Inferior parietal cortex (tissue), 1 donor: ENCODE measurements at regions not wholly inside any gene's neighbourhood (a gene's known extent, or its start where the extent isn't known, plus 50 kb on each side); places are given as distances from the start of the nearest gene placed in this dataset.

Experiments
- DNase-seq: peaks from one replicate; pipeline ENCODE4 v3.0.0-alpha.2; 2016; ENCODE audit errors: extremely low spot score

GRCh38 chr4:111712093-111712677, 433.1 kb upstream of the FAM241A start:
- no peak for DNase-seq

GRCh38 chr4:111713276-111713675, 432.0 kb upstream of the FAM241A start:
- DNase-seq: no peak

- no peak for DNase-seq
These were observed 427.3 kb upstream of the FAM241A start for GRCh38 chr4:111717921-111718320.

- DNase-seq: no peak
These were observed 426.3 kb upstream of the FAM241A start for GRCh38 chr4:111718763-111719559.

GRCh38 chr4:111720866-111721265, 424.4 kb upstream of the FAM241A start:
- no peak for DNase-seq

- no peak for DNase-seq
These were observed 423.0 kb upstream of the FAM241A start for GRCh38 chr4:111722213-111722720.

- DNase-seq: no peak
These were observed 408.7 kb upstream of the FAM241A start for GRCh38 chr4:111736516-111736915.

DNA sequence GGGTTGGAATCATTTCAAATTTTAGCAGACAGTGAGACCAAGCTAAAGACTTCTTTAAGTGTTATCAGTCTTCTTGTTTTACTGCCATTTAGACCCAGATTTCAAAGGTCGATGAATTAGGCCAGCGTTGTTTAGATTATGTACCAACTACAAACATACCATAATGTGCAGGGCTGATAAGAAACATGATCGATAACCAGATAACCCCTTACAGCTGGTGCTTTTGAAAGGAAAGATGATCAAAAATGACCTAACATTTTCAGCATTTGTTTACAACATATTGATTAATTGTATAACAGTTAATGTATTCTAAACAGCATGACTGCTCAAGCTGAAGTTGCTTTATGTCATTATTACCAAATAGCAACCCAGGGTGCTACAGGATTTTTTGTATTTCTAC, 400.4 kb upstream of the FAM241A start:
- no peak for DNase-seq

DNA sequence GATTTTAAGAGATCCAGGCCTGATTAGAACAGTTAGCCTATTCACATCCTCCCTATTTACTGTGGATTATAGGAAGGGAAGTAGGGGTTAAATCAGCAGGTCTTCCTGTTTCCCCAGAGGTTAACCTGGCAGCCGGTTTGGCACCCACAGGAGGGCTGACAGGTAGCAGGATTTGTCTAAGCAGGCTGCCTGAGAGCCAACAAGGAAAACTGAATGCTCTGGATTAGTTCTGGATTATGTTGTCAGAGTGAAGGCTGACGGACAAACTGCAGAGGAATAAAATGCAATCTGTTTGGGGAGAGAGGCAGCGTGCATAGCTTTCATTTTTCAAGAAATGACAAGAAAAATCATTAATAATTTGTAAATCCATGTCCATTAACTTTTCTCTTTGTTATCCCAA, 397.1 kb upstream of the FAM241A start:
- no peak for DNase-seq

GRCh38 chr4:111754003-111754402, 391.3 kb upstream of the FAM241A start:
- DNase-seq: no peak

GRCh38 chr4:111755571-111755970, 389.7 kb upstream of the FAM241A start:
- DNase-seq: no peak

DNA sequence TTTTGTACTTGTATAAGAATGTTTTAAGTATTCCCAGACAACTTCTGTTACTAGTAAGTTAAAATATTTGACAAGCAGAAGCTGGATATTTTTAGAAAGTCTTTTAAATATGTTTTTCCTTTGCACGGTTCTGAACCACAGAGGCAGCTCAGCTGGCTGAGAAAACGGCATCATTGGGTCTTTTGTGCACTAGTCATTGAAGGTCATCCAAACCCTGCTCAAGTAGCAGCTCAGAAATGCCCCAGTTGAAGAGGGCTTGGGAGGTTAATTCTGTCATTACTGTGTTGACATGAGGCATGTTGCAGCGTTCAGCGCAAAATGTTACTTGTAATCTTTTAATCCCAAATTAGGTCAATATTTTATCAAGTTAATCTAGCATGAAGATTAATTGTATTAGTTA, 383.7 kb upstream of the FAM241A start:
- no peak for DNase-seq

- DNase-seq: no peak
These were observed 374.7 kb upstream of the FAM241A start for GRCh38 chr4:111770514-111770913.

DNA sequence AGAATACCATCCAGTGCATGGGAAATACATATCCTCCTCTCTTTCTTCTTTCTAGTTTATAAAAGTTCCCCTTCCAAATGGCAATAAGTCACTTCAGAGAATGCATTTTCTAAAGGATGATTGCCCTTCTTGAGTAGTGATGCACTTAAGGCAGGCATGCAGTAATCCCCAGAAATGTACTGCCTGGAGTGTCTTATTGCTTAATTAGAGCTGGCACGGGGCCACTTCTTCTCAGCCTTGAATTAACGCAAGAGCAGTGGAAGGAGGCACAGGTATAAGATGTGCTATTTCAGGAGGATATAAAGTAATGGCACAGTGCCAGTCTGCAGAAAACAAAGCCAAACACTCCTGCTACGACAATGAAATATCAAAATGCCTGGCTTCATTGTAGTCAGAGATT, 371.4 kb upstream of the FAM241A start:
- no peak for DNase-seq

DNA sequence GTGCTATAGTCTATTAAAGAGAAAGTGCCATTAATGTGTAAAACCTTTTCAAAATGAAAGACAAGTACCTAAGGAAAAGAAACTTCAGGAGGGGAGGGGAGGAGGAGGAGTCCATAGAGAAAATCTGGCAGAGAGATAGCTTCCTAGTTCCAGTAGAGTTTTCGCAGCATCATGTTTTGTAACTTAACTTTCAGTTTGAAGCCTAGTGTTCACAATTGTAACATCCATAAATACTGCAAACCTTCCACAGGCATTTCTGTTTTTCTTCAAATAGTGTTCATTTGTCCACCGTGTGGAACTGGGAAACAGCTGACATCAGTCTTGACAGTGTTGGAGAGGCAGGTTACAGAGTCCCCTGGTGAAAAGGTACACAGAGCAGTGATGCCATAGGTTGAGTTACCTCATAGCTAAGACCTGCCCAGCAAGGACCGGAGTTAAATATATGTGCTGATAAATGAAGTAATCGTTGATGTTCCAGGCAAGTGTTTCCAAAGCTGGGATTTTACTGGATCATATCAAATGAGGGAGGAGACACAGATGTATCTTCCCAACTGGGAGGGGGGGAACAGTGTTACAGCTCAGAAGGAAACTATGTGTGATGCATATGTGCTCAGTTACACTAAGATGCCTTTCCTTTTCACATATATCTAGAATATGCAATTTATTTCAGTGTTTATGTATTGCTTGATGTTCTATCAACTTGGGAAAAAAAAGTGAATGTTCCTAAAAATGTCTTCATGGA, 369.5 kb upstream of the FAM241A start:
- DNase-seq: no peak

- DNase-seq: no peak
These were observed 368.7 kb upstream of the FAM241A start for GRCh38 chr4:111776561-111776960.

DNA sequence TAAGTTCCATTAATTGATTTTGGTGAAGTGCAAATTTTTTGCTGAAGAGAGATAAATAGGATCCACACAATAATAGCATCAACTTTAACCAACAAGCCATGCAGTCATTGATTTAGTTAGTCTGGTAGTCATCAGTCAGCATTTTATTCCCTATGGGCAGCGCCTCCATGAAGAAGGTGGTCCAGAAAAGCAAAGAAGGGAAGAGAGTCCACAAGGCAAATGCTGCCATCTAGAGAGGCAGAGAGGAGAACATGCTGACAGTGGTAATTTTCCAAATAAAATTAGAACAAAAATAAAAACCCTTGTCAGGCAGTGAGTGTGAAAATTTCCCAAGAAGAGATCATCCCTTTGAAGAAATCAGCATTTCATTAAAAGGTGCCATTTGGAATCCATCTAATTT, 366.7 kb upstream of the FAM241A start:
- DNase-seq: no peak

- DNase-seq: no peak
These were observed 364.3 kb upstream of the FAM241A start for GRCh38 chr4:111780965-111781364.

DNA sequence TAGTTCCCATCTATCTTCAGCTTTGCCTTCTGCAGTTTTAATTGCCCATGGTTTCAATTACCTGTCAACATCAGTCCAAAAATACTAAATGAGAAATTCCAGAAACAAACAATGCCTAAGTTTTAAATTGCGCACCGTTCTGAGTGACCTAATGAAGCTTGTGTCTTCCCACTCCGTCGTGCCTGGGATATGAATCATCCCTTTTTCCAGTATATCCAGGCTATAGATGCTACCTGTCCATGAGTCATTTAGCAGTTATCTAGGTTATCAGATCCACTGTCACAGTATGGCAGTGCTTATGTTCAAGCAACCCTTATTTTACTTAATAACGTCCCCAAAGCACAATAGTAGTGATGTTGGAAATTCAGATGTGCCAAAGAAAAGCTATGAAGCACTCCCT, 363.6 kb upstream of the FAM241A start:
- DNase-seq: no peak

- no peak for DNase-seq
These were observed 357.2 kb upstream of the FAM241A start for GRCh38 chr4:111788099-111788498.

DNA sequence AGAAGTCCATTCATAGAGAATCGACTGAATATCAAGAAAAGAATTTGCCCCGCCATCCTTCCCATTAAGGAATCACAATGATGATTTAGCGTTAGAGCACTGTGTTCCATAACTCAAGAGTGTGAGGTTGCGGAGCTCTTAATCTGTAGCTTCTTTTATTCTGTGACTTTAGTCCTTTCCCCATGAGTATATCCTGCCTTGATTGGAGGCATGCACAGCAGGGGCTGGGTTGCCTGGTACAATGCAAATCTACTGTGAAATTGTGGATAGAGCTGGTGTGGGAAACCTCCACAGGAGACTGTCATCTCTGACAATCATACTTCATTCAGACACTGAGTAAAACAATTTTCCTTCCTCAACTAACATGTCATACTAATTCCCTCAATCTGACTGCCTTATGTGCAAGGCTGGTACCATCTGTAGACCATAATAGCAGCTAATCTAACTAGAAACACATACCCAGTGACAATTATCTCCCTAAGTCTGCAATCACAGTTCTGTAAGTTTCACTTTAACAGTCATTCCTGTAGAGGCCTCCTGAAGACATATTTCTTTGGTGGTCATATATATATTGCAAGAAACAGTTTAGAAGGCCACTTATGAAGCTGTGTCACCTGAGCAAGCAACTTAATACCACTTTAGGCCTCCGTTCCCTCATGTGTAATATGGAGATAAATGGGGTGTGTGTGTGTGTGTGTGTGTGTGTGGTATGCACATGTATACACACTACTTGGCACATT, 355.2 kb upstream of the FAM241A start:
- no peak for DNase-seq

DNA sequence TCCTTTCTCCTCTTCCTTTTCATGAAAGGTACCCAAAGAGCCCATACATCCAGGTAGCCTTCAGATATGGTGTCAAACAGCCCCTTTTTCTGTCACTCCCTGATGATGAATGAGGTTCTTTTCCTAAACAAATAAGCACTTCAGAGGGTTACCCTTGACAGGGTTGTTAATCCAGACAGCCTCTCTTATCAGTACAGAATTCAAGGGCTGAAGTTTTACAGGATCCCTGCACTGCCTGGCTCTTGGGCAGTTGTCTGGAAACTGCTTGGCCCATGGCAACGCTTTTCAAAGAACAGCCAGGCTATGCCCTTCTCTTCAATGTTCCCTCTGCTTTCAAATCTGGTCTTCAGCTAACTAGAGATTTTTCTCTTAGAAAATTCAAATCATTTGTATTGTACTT, 352.6 kb upstream of the FAM241A start:
- no peak for DNase-seq
